ENCODE measurements at regions not wholly inside any gene's neighbourhood (a gene's known extent, or its start where the extent isn't known, plus 50 kb on each side); places are given as distances from the start of the nearest gene placed in this dataset.

GRCh38 chr7:32293833-32294232, 196.3 kb downstream of the LSM5 start:
- no peak for TF ChIP-seq ZNF565 (CRISPR knock-in tag; conservative IDR thresholded peaks at IDR 0.05; ENCODE audit: low read depth)
- no peak for TF ChIP-seq GLIS3 (CRISPR knock-in tag; IDR thresholded peaks at IDR 0.05)
- TF ChIP-seq RARB (CRISPR knock-in tag; IDR thresholded peaks at IDR 0.05), result no peak
- TF ChIP-seq ZNF70 (CRISPR knock-in tag; IDR thresholded peaks at IDR 0.05), result no peak
- no peak for TF ChIP-seq SNAI2 (CRISPR knock-in tag; IDR thresholded peaks at IDR 0.05)
- no peak for TF ChIP-seq BACH2 (CRISPR knock-in tag; IDR thresholded peaks at IDR 0.05; ENCODE audit: borderline replicate concordance)
- no peak for TF ChIP-seq ARNTL (CRISPR knock-in tag; IDR thresholded peaks at IDR 0.05; ENCODE audit: borderline replicate concordance, low read depth)
